CD4-positive, alpha-beta T cell treated with Interleukin-6 for 4 hours (primary cell): ENCODE measurements at regions not wholly inside any gene's neighbourhood (a gene's known extent, or its start where the extent isn't known, plus 50 kb on each side); places are given as distances from the start of the nearest gene placed in this dataset.
"Not testable (repeated sequence)": the region's sequence is repeated elsewhere in the genome, so short reads cannot be mapped to it uniquely, and the experiment has no call there.

Experiments
- DNase-seq: peaks from one replicate; pipeline ENCODE4 v3.0.0-alpha.2; 2020; ENCODE audit warnings: mixed read lengths

DNA sequence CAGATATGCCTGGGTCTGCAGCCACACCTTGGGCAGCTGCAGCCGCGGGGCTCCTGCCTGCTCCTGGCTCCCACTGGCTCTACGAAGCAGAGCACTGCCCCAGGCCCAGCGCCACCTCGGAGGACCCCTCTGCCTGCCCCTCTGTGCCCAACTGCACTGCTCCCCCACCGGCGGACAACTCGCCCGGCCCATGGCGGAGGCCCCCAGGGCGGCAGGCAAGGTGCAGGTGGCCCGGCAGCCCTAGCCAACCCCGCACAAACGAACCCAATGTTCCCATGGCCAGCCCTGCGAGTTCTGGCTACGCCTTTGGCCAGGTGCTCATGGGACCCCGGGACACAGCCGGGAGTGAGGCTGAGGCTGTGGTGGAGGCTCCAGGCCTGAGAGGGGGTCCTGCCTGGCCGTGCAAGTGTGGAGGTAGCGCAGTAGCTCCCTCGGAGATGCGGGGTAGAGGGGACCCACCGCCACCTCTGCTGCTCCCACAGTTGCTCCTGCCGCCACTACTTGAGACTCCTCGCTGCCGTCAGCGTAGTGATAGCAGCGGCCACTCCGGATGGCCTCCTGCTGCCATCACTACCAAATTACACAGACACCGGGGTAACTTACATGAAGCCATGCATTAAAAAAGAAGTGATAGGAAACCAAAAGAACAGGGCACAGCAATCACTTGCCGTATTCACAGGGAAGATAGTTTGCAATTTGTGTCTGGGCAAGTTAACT is 97.3 kb upstream of the SP4 start:
- no peak for DNase-seq

DNA sequence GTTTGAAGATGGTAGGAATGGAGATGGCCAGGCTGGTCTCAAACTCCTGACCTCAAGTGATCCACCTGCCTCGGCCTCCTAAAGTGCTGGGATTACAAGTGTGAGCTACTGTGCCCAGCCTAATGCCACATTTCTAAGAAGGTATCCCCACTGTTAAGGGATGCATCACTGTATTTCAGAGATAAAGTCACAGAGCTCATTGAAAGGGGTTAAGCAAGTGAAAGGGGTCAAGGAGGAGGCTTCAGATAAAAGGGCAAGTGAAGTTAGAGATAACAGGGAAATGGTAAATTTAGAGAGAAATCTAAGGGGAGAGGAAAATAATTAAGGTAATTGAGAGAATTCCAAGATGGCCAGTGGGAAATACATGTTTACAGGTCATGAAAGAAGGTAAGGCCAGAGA is 93.0 kb upstream of the SP4 start:
- DNase-seq = no peak

DNA sequence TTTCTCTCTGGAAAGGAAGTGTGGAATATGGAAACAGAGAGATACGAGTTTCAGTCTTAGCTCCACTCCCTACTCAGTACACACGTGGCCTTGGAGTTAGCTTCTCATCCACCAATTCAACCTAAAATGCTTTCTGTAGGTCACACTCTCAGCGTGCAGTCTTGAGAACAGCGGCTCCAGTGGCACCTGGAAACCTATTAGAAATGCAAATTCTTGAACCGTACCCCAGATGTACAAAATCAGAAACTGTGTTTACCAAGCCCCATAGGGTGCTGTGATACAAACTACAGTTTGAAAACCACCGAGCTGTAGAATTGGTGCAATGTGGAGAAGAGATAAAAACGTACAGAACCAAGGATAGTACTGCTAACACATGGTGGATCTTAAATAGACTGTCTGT is 91.1 kb upstream of the SP4 start:
- no peak for DNase-seq

DNA sequence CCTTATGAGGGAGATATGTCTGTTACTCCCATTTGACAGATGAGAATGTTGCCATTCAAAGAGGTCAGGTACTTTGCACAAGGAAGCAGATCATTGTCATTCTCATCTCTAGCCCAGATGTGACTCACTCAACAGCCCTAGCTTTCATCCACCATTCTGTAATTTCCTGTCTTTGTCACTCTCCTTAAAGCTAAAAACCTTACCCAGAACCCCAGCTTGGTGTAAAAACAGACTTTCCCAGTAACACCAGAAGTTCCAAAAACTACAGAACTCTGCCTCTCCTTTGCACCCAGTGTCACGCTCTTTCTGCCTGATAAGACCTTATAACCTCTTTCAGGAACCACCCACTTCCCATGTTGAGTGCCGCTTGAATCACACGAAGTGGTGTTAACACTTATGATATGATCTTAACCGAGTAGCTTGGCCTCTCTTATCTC is 89.1 kb upstream of the SP4 start:
- DNase-seq = peak; percentile 58

DNA sequence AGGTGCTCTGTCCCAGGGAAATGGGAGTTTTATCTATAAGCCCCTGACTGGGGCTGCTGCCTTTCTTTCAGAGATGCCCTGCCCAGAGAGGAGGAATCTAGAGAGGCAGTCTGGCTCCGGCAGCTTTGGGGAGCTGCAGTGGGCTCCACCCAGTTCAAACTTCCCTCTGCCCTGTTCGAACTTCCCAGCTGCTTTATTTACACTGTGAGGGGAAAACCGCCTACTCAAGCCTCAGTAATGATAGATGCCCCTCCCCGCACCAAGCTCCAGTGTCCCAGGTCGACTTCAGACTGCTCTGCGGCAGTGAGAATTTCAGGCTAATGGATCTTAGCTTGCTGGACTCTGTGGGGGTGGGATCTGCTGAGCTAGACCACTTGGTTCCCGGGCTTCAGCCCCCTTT is 83.0 kb upstream of the SP4 start:
- DNase-seq = not testable (repeated sequence)

DNA sequence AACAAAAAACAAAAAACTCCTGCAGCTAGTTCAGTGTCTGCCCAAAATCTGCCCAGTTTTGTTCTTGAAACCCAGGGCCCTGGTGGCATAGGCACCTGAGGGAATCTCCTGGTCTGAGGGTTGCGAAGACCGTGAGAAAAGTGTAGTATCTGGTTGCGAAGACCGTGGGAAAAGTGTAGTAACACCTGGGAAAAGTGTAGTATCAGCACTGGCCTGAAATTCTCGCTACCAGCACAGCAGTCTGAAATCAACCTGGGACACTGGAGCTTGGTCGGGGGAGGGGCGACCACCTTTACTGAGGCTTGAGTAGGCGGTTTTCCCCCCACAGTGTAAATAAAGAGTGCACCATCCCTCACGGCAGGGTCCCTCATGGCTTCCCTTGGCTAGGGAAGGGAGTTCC is 82.5 kb upstream of the SP4 start:
- DNase-seq = no peak

- DNase-seq = no peak
Measured at GRCh38 chr7:21346297-21346696, 81.6 kb upstream of the SP4 start.

DNA sequence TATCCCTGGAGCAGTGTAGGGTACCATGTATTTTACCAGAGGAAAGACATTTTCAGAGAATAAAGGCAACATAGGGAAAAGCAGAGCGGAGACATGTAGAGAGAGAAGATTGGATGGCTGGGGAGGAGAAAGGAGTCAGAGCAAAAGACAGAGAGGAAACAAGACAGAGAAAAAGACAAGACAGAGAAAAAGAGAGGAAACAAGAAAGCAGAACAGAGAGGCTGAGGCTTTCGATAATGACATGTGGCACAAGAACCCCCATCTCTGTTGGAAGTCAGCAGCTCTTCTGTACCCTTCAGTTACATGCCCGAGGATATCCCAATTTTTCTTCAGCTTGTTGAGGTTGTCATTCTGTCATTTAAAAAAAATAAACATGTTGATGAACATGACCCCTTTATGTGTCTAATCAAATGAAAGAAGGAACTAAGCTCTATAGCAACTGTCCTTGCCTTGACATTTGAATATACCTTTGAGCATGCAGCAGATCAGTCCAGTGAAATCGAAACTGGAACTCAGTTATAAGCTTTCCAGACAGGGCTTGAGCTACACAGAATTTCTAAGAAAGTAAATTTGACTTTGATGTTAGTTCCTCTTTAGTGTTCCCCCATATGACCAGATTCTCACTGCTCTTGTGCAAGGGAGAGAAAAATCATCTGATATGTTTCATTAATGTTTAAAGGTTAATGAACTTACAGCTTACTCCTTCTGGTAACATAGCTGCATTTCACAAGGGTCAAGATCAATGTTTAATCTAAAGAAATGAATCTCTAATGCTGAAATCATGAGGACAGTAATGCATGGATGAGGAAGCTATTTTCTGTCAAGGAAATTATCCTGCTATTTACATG is 75.1 kb upstream of the SP4 start:
- no peak for DNase-seq

DNA sequence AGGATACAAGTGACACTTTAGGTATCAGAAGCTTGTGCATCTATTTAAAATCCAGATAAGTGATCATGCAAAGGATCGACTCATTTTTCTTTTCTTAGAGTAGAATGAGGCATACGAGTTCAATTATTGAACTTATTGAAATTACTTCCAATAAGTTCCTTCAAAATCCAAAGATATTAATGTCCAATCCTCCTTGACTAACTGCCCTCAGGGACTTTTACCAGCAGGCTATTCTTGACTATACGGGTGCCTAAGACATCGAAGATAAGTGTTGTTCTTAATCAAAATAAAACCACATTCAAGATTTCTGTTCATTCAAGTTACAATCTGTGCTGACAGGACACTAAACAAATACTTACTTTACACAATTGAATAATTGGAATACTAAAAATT is 74.5 kb upstream of the SP4 start:
- DNase-seq = no peak

GRCh38 chr7:21354284-21354683 is 73.6 kb upstream of the SP4 start:
- no peak for DNase-seq

DNA sequence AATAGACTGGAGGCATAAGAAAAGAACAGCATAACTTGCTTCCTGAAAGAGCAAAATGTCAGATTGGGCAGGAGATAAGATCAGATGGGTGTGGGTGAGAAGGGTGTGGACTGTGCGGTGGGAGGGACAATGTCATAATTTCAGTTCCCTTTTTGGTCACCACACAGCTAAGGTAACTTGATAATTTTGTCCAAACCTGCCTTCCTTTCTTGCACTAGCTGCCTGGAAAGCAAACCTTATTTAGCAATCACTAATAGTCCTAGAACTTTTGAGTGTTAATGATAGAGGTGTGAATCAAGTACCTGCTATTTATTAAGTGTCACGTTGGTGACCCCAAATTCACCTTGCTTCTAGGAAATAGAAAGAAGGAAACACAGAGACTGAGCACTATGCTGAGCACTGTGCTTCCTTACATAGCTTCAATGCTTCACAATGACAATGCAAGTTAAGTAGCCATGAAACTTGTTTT is 72.4 kb upstream of the SP4 start:
- DNase-seq = peak; percentile 39

DNA sequence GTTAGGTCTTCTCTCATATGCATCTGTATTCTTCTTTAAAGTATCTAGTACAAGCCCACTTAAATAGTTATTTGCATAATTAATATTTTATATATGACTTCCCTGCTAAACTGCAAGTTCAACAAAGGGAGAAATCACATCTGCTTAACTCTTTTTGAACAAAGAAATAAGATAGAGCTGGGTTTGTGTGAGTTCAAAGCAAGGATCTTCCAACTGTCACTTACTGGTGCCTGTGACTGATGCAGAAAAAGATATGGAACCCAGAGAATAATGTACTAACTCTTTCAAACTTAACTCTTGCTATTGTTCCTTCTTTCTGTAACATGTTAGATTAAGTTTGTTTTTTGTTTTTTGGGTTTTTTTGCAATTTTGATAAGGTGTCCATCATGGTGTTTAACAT is 71.3 kb upstream of the SP4 start:
- no peak for DNase-seq

DNA sequence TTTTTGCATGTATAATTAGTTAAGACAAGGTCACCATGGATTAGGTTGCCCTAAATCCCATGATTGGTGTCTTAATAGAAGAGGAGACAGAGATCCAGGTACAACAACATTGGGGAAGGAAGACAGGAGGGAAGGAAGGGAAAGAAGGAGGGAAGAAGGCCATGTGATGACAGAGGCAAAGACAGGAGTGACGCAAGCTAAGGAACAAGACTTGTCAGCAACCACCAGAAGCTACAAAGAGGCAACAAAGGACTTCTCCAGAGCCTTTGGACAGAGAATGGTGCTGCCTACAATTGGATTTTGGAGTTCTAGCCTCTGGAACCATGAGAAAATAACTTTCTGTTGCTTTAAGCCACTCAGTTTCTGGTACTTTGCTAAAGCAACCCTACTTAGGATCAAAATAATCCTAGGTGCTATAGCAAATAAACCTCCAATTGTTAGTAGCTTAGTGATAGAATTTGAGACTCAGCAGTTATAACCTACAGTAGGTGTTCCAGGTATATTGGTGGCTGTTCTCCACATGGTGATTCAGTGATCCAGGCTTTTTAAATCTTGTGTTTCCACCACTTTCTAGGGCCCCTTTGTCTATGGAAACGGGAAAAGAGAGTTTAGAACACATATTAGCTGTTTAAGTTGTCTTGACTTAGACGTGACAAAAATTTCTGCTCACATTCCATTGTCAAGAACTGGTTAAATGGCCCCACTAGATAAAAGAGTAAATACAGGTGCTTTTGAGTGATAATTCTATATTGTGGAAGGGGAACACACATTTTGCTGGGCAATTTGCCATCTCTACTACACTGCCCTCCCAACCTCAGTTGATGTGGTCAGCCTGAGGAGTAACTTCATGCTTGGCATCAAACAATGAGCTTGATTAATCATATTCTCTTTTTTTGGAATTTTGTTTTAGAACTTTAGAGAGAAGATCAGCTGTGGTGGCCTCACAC is 70.5 kb upstream of the SP4 start:
- DNase-seq = no peak

DNA sequence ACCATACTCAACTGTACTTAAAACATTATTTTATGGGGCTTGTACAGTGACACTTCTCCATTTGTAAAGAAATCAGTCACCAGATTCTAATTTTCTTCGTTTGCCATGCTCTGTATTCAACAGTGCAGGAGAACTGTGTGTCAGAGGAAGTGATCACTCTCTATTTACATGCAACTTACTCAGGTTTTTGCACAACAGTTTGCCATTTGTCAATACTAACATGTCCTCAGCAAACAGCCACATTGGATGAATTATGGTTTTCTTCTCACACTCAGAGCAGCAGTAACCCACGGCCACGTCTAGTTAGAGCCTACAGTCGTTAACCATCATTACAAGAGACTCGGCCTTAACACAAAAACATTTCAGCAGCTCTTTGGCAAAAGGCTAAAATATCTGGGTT is 69.2 kb upstream of the SP4 start:
- no peak for DNase-seq

GRCh38 chr7:21359163-21359562 is 68.7 kb upstream of the SP4 start:
- no peak for DNase-seq

DNA sequence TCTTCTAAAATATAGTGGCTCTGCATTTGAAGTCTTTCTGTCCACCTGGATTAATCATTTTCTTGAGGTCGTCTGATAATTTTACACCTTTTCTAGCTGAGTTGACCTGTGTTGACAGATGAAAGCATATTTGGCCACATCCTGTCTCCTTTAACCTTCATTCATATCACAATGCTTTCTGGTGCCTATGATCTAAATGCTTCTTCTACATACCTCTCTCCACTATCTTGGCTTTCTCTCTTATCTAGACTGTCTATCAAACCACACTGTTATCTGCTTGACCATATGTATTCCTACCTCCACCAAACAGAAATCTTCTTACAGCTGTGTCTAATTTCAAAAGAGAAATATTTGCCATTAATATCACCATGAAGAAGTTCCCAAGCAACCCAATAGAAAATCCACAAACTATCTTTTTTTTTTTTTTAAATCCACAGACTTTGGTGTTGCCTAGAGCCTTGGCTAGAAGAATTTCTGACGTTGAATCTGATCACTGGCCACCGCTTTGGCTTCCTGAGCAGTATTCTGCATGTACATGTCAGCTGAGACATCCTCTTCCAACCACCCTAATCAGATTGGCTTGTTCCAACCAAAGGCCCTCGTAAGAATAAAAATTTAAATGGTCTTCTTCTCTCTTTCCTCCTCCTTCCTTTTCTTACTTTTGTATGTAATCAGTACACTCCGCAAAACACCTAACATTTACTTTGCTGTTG is 66.3 kb upstream of the SP4 start:
- no peak for DNase-seq

DNA sequence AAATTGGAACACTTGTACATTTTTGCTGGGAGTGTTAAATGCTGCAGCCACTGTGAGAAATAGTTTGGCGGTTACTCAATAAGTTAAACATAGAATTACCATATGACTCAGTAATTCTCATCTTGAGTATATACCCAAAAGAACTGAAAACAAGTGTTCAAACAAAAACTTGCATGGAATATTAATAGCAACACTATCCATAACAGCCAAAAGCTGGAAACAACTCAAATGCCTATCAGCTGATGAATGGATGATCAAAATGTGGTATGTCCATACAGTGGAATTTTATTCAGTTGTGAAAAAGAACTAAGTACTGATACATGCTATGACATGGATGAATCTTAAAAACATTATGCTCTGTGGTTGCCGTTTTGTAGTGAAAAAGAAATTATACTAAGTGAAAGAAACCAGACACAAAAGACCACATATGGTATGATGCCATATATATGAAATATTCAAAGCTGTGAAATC is 63.0 kb upstream of the SP4 start:
- DNase-seq = no peak

DNA sequence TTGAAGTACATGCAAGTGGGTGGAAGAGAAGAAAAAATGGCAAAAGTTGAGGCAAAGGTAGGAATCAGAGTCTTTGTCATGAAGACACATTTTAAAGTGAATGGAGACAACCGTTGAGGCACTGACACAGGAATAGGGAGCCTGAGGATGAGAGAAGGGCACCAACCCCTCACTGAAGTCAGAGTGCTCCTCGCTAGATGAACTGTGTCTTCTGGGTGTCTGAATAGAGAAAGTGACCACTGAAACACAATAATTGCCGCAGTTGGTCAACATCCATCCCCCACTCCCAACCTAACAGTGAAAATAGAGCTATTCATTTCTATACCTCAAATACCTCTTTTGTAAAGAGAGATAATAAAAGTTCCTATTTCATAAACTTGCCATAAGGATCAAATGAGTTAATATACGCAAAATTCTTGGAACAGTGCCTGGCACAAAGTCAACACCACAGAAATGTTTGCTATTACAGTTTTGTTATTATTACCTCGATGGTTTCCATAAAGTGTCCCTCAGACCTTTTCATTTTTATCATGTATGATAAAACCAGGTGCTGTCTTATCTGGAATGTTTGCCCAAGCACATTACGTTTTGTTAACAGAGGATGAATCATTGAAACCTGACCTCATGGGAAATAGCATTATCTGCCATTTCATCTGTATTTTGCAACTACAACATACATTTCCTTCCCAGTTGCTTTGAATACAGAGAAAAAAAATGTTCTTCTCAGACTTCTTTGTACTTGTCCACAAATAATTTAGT is 61.8 kb upstream of the SP4 start:
- no peak for DNase-seq

- DNase-seq = no peak
Measured at GRCh38 chr7:21367081-21367480, 60.8 kb upstream of the SP4 start.

GRCh38 chr7:21367537-21367936 is 60.3 kb upstream of the SP4 start:
- no peak for DNase-seq

DNA sequence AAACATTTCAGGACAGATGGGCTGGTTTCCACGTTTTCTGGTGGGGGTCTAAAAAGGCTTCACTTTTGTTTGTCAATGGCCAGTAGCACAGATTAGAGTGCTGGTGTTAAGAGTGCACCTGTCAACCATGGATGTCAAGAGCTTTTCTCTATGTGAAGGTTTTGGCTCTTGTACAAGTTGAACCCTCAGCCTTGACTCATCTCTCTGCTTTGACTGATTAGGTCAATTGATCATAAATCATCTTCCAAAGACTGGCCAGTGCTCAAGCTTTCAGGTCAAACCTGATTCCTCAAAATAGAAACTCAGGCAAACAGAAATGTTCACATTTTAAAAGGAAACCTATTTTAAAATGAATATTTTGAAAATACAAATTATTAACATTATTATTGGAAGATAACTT is 59.6 kb upstream of the SP4 start:
- DNase-seq = no peak
